DND-41 (cell line): ENCODE measurements at regions not wholly inside any gene's neighbourhood (a gene's known extent, or its start where the extent isn't known, plus 50 kb on each side); places are given as distances from the start of the nearest gene placed in this dataset.

Source experiments
- ATAC-seq: fragments of 200-7000 bp; cut with Tn5 transposase; 3 replicates; pipeline ENCODE4 v1.9.1; 2021; ENCODE audit warnings: low read depth; ENCODE audit not compliant: insufficient read depth
- DNase-seq: peaks from one replicate; pipeline ENCODE4 v3.0.0-alpha.2; 2020
- H2AFZ ChIP-seq: 2 replicates; pipeline ENCODE4 v1.6.0; 2012; ENCODE audit warnings: low read depth, low read length
- H3K27ac ChIP-seq: 2 replicates; pipeline ENCODE4 v1.5.1; 2012; ENCODE audit warnings: low read length, inconsistent platforms
- H3K27me3 ChIP-seq: fragments of 200-600 bp; sonication (generic); 2 replicates; pipeline ENCODE4 v1.6.0; 2012; ENCODE audit warnings: low read length, mild to moderate bottlenecking, inconsistent platforms; ENCODE audit not compliant: insufficient read depth, poor library complexity
- H3K36me3 ChIP-seq: 2 replicates; pipeline ENCODE4 v1.5.1; 2012; ENCODE audit warnings: low read length, inconsistent platforms; ENCODE audit not compliant: insufficient read depth
- H3K4me1 ChIP-seq: 2 replicates; pipeline ENCODE4 v1.5.1; 2012; ENCODE audit warnings: mild to moderate bottlenecking, low read length; ENCODE audit not compliant: insufficient read depth
- H3K4me2 ChIP-seq: 2 replicates; pipeline ENCODE4 v1.6.0; 2012; ENCODE audit warnings: mild to moderate bottlenecking, moderate library complexity, low read length, inconsistent platforms; ENCODE audit not compliant: insufficient read depth
- H3K4me3 ChIP-seq, 2 experiments: fragments of 200-600 bp in 1 of 2; shearing (Covaris generic) in 1 of 2; 2 replicates each; pipeline ENCODE4 v1.5.1; 2012 to 2016; ENCODE audit warnings: inconsistent platforms in 2 of 2, low read length in 2 of 2, mild to moderate bottlenecking in 2 of 2, low read depth in 1 of 2, moderate library complexity in 1 of 2
- H3K79me2 ChIP-seq: 2 replicates; pipeline ENCODE4 v1.6.0; 2012; ENCODE audit warnings: low read length, inconsistent platforms; ENCODE audit not compliant: insufficient read depth
- H3K9ac ChIP-seq: 2 replicates; pipeline ENCODE4 v1.6.0; 2012; ENCODE audit warnings: low read depth, mild to moderate bottlenecking, inconsistent platforms, low read length, moderate library complexity
- H3K9me3 ChIP-seq: 2 replicates; pipeline ENCODE4 v1.5.1; 2012; ENCODE audit warnings: low read length, moderate library complexity, mild to moderate bottlenecking, inconsistent platforms; ENCODE audit not compliant: insufficient read depth, severe bottlenecking
- H4K20me1 ChIP-seq: 2 replicates; pipeline ENCODE4 v1.6.0; 2012; ENCODE audit warnings: low read length; ENCODE audit not compliant: insufficient read depth
- CTCF ChIP-seq: IDR thresholded peaks from 2 replicates; pipeline ENCODE4 v1.5.1; 2012; ENCODE audit warnings: borderline replicate concordance, low read length, moderate library complexity, mild to moderate bottlenecking; ENCODE audit not compliant: poor library complexity, severe bottlenecking; ENCODE audit errors: extremely low read depth
- EZH2 ChIP-seq: IDR thresholded peaks from 3 replicates; pipeline ENCODE4 v1.6.1; 2012; ENCODE audit warnings: borderline replicate concordance, low read depth, mild to moderate bottlenecking, moderate library complexity, low read length, inconsistent platforms; ENCODE audit not compliant: severe bottlenecking

- Histone ChIP-seq H3K9ac (no peak overlapping the region), H3K4me1 (no peaks in the 10 kb centered on the region), H3K9me3 (no peaks in the 10 kb centered on the region), H3K4me2 (no peak overlapping the region), H2AFZ (no peak overlapping the region), H3K36me3 (no peaks in the 10 kb centered on the region), H3K4me3 (no peak overlapping the region), H3K27me3 (no peaks in the 10 kb centered on the region), H3K79me2 (no peaks in the 10 kb centered on the region), H3K27ac (no peak overlapping the region), H4K20me1 (no peaks in the 10 kb centered on the region)
- no peak for ATAC-seq
- DNase-seq, result no peak
- no peak for TF ChIP-seq CTCF
- TF ChIP-seq EZH2, result no peak
Observed at GRCh38 chr3:167188592-167188991, 191.5 kb downstream of the ZBBX start.

GRCh38 chr3:167187221-167187620 lies 192.9 kb downstream of the ZBBX start:
- ATAC-seq, result no peak
- TF ChIP-seq CTCF (no peak), EZH2 (no peak)
- no peaks in the 10 kb centered on the region for H3K36me3 ChIP-seq
- no peak overlapping the region for H3K27ac ChIP-seq
- DNase-seq, result no peak
- no peak overlapping the region for H3K9ac ChIP-seq
- H3K9me3 ChIP-seq, result no peaks in the 10 kb centered on the region
- no peak overlapping the region for H2AFZ ChIP-seq
- no peaks in the 10 kb centered on the region for H3K79me2 ChIP-seq
- no peak overlapping the region for H3K4me2 ChIP-seq
- H3K4me1 ChIP-seq, result no peaks in the 10 kb centered on the region
- no peak overlapping the region for H3K4me3 ChIP-seq
- no peaks in the 10 kb centered on the region for H4K20me1 ChIP-seq
- H3K27me3 ChIP-seq, result no peaks in the 10 kb centered on the region

GRCh38 chr3:167184511-167184910 lies 195.6 kb downstream of the ZBBX start:
- ATAC-seq (no peak), DNase-seq (no peak)
- Histone ChIP-seq H3K4me1 (no peaks in the 10 kb centered on the region), H3K4me3 (no peak overlapping the region), H3K9ac (no peak overlapping the region), H4K20me1 (no peaks in the 10 kb centered on the region), H3K4me2 (no peak overlapping the region), H2AFZ (no peak overlapping the region), H3K79me2 (no peaks in the 10 kb centered on the region), H3K9me3 (no peaks in the 10 kb centered on the region), H3K27me3 (no peaks in the 10 kb centered on the region), H3K36me3 (no peaks in the 10 kb centered on the region), H3K27ac (no peak overlapping the region)
- TF ChIP-seq CTCF (no peak), EZH2 (no peak)

- DNase-seq, result no peak
Observed at GRCh38 chr3:167172377-167172776, 207.7 kb downstream of the ZBBX start.

More at GRCh38 chr3:167172377-167172776, 207.7 kb downstream of the ZBBX start:
- no peaks in the 10 kb centered on the region for H3K4me1 ChIP-seq
- H3K4me2 ChIP-seq, result no peak overlapping the region
- no peaks in the 10 kb centered on the region for H3K79me2 ChIP-seq
- no peak for ATAC-seq
- H2AFZ ChIP-seq, result no peak overlapping the region
- H3K27me3 ChIP-seq, result no peaks in the 10 kb centered on the region
- no peak for TF ChIP-seq EZH2
- TF ChIP-seq CTCF, result no peak
- H3K9me3 ChIP-seq, result peaks cover 5% of the 10 kb centered on the region
- H3K27ac ChIP-seq, result no peak overlapping the region
- no peaks in the 10 kb centered on the region for H3K36me3 ChIP-seq
- H4K20me1 ChIP-seq, result no peaks in the 10 kb centered on the region
- H3K4me3 ChIP-seq, result no peak overlapping the region
- H3K9ac ChIP-seq, result no peak overlapping the region
